ENCODE measurements at regions not wholly inside any gene's neighbourhood (a gene's known extent, or its start where the extent isn't known, plus 50 kb on each side); places are given as distances from the start of the nearest gene placed in this dataset.
"Not testable (repeated sequence)": the region's sequence is repeated elsewhere in the genome, so short reads cannot be mapped to it uniquely, and the experiment has no call there.

GRCh38 chr12:19822476-19822875, 383.2 kb downstream of the AEBP2 start:
- no peak overlapping the region for H3K27ac Mint-ChIP-seq (ENCODE audit: unreplicated experiment)

GRCh38 chr12:19823326-19823725, 384.0 kb downstream of the AEBP2 start:
- not testable (repeated sequence) for H3K27me3 Mint-ChIP-seq (ENCODE audit: unreplicated experiment); DNase-seq (ENCODE audit: low spot score); H3K4me1 Mint-ChIP-seq (ENCODE audit: unreplicated experiment); H3K36me3 Mint-ChIP-seq (ENCODE audit: low read depth, unreplicated experiment); H3K9me3 Mint-ChIP-seq (ENCODE audit: unreplicated experiment); H3K4me3 Mint-ChIP-seq (ENCODE audit: unreplicated experiment); H3K27ac Mint-ChIP-seq (ENCODE audit: unreplicated experiment)

More at GRCh38 chr12:19822476-19822875, 383.2 kb downstream of the AEBP2 start:
- DNase-seq (ENCODE audit: low spot score): no peak
- TF ChIP-seq CTCF (IDR thresholded peaks at IDR 0.05; ENCODE audit: unreplicated experiment): no peak
- peaks cover 5% of the 10 kb centered on the region for H3K27me3 Mint-ChIP-seq (ENCODE audit: unreplicated experiment)
- no peaks in the 10 kb centered on the region for H3K4me1 Mint-ChIP-seq (ENCODE audit: unreplicated experiment)
- no peak overlapping the region for H3K4me3 Mint-ChIP-seq (ENCODE audit: unreplicated experiment)
- H3K36me3 Mint-ChIP-seq (ENCODE audit: low read depth, unreplicated experiment): no peaks in the 10 kb centered on the region
- no peaks in the 10 kb centered on the region for H3K9me3 Mint-ChIP-seq (ENCODE audit: unreplicated experiment)

GRCh38 chr12:19826980-19827550, 387.8 kb downstream of the AEBP2 start:
- H3K36me3 Mint-ChIP-seq (ENCODE audit: low read depth, unreplicated experiment): no peaks in the 10 kb centered on the region
- peaks cover 7% of the 10 kb centered on the region for H3K27me3 Mint-ChIP-seq (ENCODE audit: unreplicated experiment)
- H3K4me3 Mint-ChIP-seq (ENCODE audit: unreplicated experiment): no peak overlapping the region
- no peak for DNase-seq (ENCODE audit: low spot score)
- no peaks in the 10 kb centered on the region for H3K9me3 Mint-ChIP-seq (ENCODE audit: unreplicated experiment)
- no peak for TF ChIP-seq CTCF (IDR thresholded peaks at IDR 0.05; ENCODE audit: unreplicated experiment)
- no peaks in the 10 kb centered on the region for H3K4me1 Mint-ChIP-seq (ENCODE audit: unreplicated experiment)
- H3K27ac Mint-ChIP-seq (ENCODE audit: unreplicated experiment): no peak overlapping the region

- TF ChIP-seq CTCF (IDR thresholded peaks at IDR 0.05; ENCODE audit: unreplicated experiment): no peak
- Mint-ChIP-seq H3K9me3 (ENCODE audit: unreplicated experiment) (no peaks in the 10 kb centered on the region), H3K4me3 (ENCODE audit: unreplicated experiment) (no peak overlapping the region), H3K27me3 (ENCODE audit: unreplicated experiment) (peaks cover 8% of the 10 kb centered on the region), H3K36me3 (ENCODE audit: low read depth, unreplicated experiment) (no peaks in the 10 kb centered on the region), H3K4me1 (ENCODE audit: unreplicated experiment) (no peaks in the 10 kb centered on the region), H3K27ac (ENCODE audit: unreplicated experiment) (no peak overlapping the region)
- DNase-seq (ENCODE audit: low spot score): no peak
Observed at GRCh38 chr12:19829100-19829853, 390.0 kb downstream of the AEBP2 start.

GRCh38 chr12:19830446-19830845, 391.2 kb downstream of the AEBP2 start:
- H3K4me3 Mint-ChIP-seq (ENCODE audit: unreplicated experiment): no peak overlapping the region
- no peak for TF ChIP-seq CTCF (IDR thresholded peaks at IDR 0.05; ENCODE audit: unreplicated experiment)
- H3K27ac Mint-ChIP-seq (ENCODE audit: unreplicated experiment): no peak overlapping the region
- no peaks in the 10 kb centered on the region for H3K4me1 Mint-ChIP-seq (ENCODE audit: unreplicated experiment)
- no peak for DNase-seq (ENCODE audit: low spot score)
- H3K27me3 Mint-ChIP-seq (ENCODE audit: unreplicated experiment): peaks cover 8% of the 10 kb centered on the region
- no peaks in the 10 kb centered on the region for H3K36me3 Mint-ChIP-seq (ENCODE audit: low read depth, unreplicated experiment)
- H3K9me3 Mint-ChIP-seq (ENCODE audit: unreplicated experiment): no peaks in the 10 kb centered on the region
